Body of pancreas (tissue), 4 donors: ENCODE measurements at regions not wholly inside any gene's neighbourhood (a gene's known extent, or its start where the extent isn't known, plus 50 kb on each side); places are given as distances from the start of the nearest gene placed in this dataset.

Experiments
- CTCF ChIP-seq, 7 experiments: fragments of 450-650 bp in 4 of 7; fragments of 200-600 bp in 3 of 7; sonication (generic) in 3 of 7; IDR thresholded peaks; one replicate each; pipeline ENCODE4 v1.5.1; 2016 to 2019; ENCODE audit warnings: antibody characterized with exemption in 7 of 7
- POLR2A ChIP-seq, 3 donors: fragments of 450-650 bp; IDR thresholded peaks; one replicate each; pipeline ENCODE4 v1.6.1; 2016; ENCODE audit warnings: antibody characterized with exemption in 3 of 3, mild to moderate bottlenecking in 2 of 3

GRCh38 chr21:16579538-16579937 is 849.8 kb downstream of the USP25 start:
- TF ChIP-seq CTCF (IDR thresholded peaks at IDR 0.05) (no peak), POLR2A (IDR thresholded peaks at IDR 0.05) (no peak)
